C4-2B (cell line): ENCODE measurements at regions not wholly inside any gene's neighbourhood (a gene's known extent, or its start where the extent isn't known, plus 50 kb on each side); places are given as distances from the start of the nearest gene placed in this dataset.

Source experiments
- CTCF ChIP-seq: fragments of 450-650 bp; conservative IDR thresholded peaks from 2 replicates; pipeline ENCODE4 v1.5.1; 2017; ENCODE audit warnings: mild to moderate bottlenecking
- ZFX ChIP-seq: fragments of 450-650 bp; IDR thresholded peaks from 2 replicates; pipeline ENCODE4 v1.6.1; 2017

DNA sequence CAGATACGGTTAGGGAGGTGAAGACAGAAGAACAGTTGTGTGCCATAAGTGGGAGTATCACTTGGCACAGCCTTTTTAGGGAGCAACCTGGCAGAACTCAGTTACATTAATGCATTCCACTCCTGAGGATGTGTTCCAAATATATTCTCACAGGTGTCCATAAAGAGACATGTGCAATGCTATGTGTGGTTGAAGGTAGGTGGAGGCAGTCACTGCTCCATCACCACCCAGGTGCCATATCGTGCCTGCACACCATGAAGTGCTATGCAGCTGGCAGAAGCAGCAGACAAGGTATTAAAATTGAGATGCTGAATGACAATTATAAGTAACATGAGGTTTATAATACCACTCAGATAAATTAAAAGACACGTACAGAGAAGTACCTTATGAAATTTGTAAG, 248.0 kb upstream of the SFRP2 start:
- TF ChIP-seq CTCF (no peak), ZFX (no peak)
